Hepatocyte (in vitro differentiated cells): ENCODE measurements at regions not wholly inside any gene's neighbourhood (a gene's known extent, or its start where the extent isn't known, plus 50 kb on each side); places are given as distances from the start of the nearest gene placed in this dataset.

ENCODE experiments used
- EZH2phosphoT487 ChIP-seq: fragments of 200-600 bp; sonication (generic); IDR thresholded peaks from one replicate; pipeline ENCODE4 v1.6.1; 2018; ENCODE audit warnings: antibody characterized with exemption, mild to moderate bottlenecking, low read depth, moderate library complexity; ENCODE audit not compliant: unreplicated experiment, severe bottlenecking
- TF ChIP-seq, protein P1 (sequence below): fragments of 200-600 bp; sonication (generic); IDR thresholded peaks from 2 replicates; pipeline ENCODE4 v1.5.1; 2016; ENCODE audit warnings: antibody characterized with exemption, mild to moderate bottlenecking; ENCODE audit not compliant: poor library complexity

DNA sequence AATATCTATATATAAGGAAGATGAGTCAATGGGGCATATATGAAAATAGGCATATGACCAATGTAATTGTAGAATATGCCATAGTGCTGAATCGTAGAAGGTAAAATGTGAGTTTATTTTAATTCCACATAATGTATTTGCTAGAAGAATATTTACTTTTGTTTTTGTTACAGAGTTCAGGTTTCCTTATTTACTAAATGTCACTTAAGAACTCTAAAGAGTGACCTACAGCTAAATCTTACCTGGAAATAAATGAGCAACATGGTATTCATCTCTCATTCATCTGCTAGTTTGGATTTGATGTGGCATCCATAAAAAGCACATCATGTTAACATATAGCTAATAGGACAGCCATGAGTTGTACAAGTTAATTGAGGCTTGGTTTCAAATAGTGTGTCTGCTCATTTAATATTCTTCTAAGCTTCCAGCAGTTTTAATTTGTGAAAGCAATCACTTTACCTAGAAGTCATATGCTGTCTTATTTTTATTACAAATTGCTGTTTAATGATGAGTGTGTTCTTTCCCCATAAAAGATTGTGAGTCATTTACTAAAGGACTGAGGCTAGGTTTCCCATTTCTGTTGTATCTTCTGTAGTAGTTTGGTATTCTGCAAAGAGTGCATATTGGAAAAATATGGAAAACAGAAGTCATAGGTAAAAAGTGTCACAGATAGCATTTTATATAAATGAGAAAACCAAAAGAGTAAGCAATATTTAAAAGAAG is 222.1 kb upstream of the POU1F1 start:
- TF ChIP-seq, protein P1, sequence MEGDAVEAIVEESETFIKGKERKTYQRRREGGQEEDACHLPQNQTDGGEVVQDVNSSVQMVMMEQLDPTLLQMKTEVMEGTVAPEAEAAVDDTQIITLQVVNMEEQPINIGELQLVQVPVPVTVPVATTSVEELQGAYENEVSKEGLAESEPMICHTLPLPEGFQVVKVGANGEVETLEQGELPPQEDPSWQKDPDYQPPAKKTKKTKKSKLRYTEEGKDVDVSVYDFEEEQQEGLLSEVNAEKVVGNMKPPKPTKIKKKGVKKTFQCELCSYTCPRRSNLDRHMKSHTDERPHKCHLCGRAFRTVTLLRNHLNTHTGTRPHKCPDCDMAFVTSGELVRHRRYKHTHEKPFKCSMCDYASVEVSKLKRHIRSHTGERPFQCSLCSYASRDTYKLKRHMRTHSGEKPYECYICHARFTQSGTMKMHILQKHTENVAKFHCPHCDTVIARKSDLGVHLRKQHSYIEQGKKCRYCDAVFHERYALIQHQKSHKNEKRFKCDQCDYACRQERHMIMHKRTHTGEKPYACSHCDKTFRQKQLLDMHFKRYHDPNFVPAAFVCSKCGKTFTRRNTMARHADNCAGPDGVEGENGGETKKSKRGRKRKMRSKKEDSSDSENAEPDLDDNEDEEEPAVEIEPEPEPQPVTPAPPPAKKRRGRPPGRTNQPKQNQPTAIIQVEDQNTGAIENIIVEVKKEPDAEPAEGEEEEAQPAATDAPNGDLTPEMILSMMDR: no peak
- TF ChIP-seq EZH2phosphoT487: no peak
